H1 (cell line): ENCODE measurements at regions not wholly inside any gene's neighbourhood (a gene's known extent, or its start where the extent isn't known, plus 50 kb on each side); places are given as distances from the start of the nearest gene placed in this dataset.
A peak's percentile ranks its signal among the peaks of the same experiment; 100 is the strongest.

ENCODE experiments used
- ATF2 ChIP-seq: IDR thresholded peaks from 2 replicates; pipeline ENCODE4 v1.6.1; 2012; ENCODE audit warnings: low read length, inconsistent platforms
- CEBPB ChIP-seq: IDR thresholded peaks from 2 replicates; pipeline ENCODE4 v1.6.1; 2012; ENCODE audit warnings: low read depth, low read length
- CHD7 ChIP-seq: fragments of 300-600 bp; sonication (generic); IDR thresholded peaks from 2 replicates; pipeline ENCODE4 v1.7.1; 2012; ENCODE audit warnings: low read length, moderate library complexity, mild to moderate bottlenecking, inconsistent platforms; ENCODE audit not compliant: insufficient replicate concordance
- POU5F1 ChIP-seq: IDR thresholded peaks from 2 replicates; pipeline ENCODE4 v1.6.1; 2011; ENCODE audit warnings: low read depth, mild to moderate bottlenecking, low read length, moderate library complexity
- SRF ChIP-seq: IDR thresholded peaks from 2 replicates; pipeline ENCODE4 v1.6.1; 2011; ENCODE audit warnings: mild to moderate bottlenecking, low read depth, low read length, moderate library complexity
- TCF12 ChIP-seq: IDR thresholded peaks from 2 replicates; pipeline ENCODE4 v1.6.1; 2011; ENCODE audit warnings: low read depth, mild to moderate bottlenecking, low read length

GRCh38 chr5:33312571-33313549 is 127.9 kb upstream of the TARS1 start (continued):
- TF ChIP-seq CHD7 (no peak), SRF (peak; percentile 92), TCF12 (no peak), POU5F1 (no peak), CEBPB (no peak), ATF2 (no peak)
- TF ChIP-seq, all 59 proteins: peak for 1
